DOHH2 (cell line): ENCODE measurements at regions not wholly inside any gene's neighbourhood (a gene's known extent, or its start where the extent isn't known, plus 50 kb on each side); places are given as distances from the start of the nearest gene placed in this dataset.

Source experiments
- H3F3A ChIP-seq: fragments of 200-600 bp; sonication (generic), shearing (Covaris generic); 2 replicates; pipeline ENCODE4 v1.6.0; 2016; ENCODE audit warnings: antibody characterized with exemption, mild to moderate bottlenecking; ENCODE audit not compliant: control insufficient read depth, insufficient read depth
- H3K27ac ChIP-seq: fragments of 200-600 bp; sonication (generic); 2 replicates; pipeline ENCODE4 v1.5.1; 2014; ENCODE audit warnings: low read depth, mild to moderate bottlenecking, low read length, moderate library complexity
- H3K27me3 ChIP-seq: fragments of 200-600 bp; sonication (generic); 2 replicates; pipeline ENCODE4 v1.6.1; 2014; ENCODE audit warnings: mild to moderate bottlenecking, low read length, mixed read lengths; ENCODE audit not compliant: control insufficient read depth
- H3K36me3 ChIP-seq: fragments of 200-600 bp; sonication (generic); 2 replicates; pipeline ENCODE4 v1.6.1; 2014; ENCODE audit warnings: mild to moderate bottlenecking, low read length, moderate library complexity, mixed read lengths; ENCODE audit not compliant: control insufficient read depth
- H3K4me1 ChIP-seq: fragments of 200-600 bp; sonication (generic); 2 replicates; pipeline ENCODE4 v1.6.1; 2014; ENCODE audit warnings: mild to moderate bottlenecking, low read length, mixed read lengths; ENCODE audit not compliant: control insufficient read depth
- H3K4me2 ChIP-seq: fragments of 200-600 bp; sonication (generic); 2 replicates; pipeline ENCODE4 v1.6.0; 2014; ENCODE audit warnings: mild to moderate bottlenecking, low read length, moderate library complexity
- H3K4me3 ChIP-seq: fragments of 200-600 bp; sonication (generic); 2 replicates; pipeline ENCODE4 v1.5.1; 2014; ENCODE audit warnings: mild to moderate bottlenecking, low read length, mixed read lengths
- H3K79me2 ChIP-seq: fragments of 200-600 bp; sonication (generic); 2 replicates; pipeline ENCODE4 v1.6.1; 2014; ENCODE audit warnings: mild to moderate bottlenecking, low read length, mixed read lengths; ENCODE audit not compliant: control insufficient read depth
- H3K9me2 ChIP-seq: fragments of 200-600 bp; sonication (generic); replicated peaks from 2 replicates; pipeline ENCODE4 v1.6.1; 2014; ENCODE audit warnings: mild to moderate bottlenecking, low read length, mixed read lengths; ENCODE audit not compliant: control insufficient read depth
- H3K9me3 ChIP-seq: fragments of 200-600 bp; sonication (generic); 2 replicates; pipeline ENCODE4 v1.6.1; 2014; ENCODE audit warnings: antibody characterized with exemption, low read length, mixed read lengths; ENCODE audit not compliant: control insufficient read depth, insufficient read depth
- H4K20me1 ChIP-seq: fragments of 200-600 bp; sonication (generic); 2 replicates; pipeline ENCODE4 v1.6.0; 2014; ENCODE audit warnings: low read depth, mild to moderate bottlenecking, antibody characterized with exemption, low read length, moderate library complexity; ENCODE audit not compliant: control insufficient read depth, insufficient read depth
- CTCF ChIP-seq: fragments of 200-600 bp; sonication (generic); IDR thresholded peaks from one replicate; pipeline ENCODE4 v1.5.1; 2014; ENCODE audit warnings: antibody characterized with exemption, mild to moderate bottlenecking, low read depth, low read length; ENCODE audit not compliant: poor library complexity, severe bottlenecking
- EZH2phosphoT487 ChIP-seq: fragments of 200-600 bp; sonication (generic); IDR thresholded peaks from 2 replicates; pipeline ENCODE4 v1.6.1; 2017; ENCODE audit warnings: borderline replicate concordance, mild to moderate bottlenecking, antibody characterized with exemption, low read length, moderate library complexity, mixed read lengths

DNA sequence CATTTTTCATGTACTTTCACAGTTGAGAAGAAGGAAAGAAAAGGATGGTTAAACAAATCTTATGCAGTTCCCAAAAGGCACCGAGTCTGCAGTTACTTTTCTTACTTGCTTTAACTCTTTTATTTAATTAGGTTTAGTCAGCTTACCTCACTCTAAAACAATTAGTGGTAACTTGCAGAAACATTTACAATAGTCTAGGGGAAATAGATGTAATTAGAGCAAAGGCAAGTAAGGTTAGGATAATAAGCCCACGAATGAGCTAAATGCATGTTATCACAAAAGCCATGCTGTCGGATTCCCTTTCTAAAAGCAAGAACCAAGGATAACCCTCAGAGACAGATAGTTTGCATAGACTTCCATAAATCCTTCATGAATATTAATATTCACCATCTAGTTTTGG is 82.0 kb upstream of the VCX2 start:
- no peaks in the 10 kb centered on the region for H3K36me3 ChIP-seq
- H3K4me2 ChIP-seq, result no peak overlapping the region
- no peaks in the 10 kb centered on the region for H4K20me1 ChIP-seq
- no peak overlapping the region for H3K27ac ChIP-seq
- no peaks in the 10 kb centered on the region for H3F3A ChIP-seq
- no peaks in the 10 kb centered on the region for H3K79me2 ChIP-seq
- no peaks in the 10 kb centered on the region for H3K9me3 ChIP-seq
- H3K9me2 ChIP-seq, result no peaks in the 10 kb centered on the region
- TF ChIP-seq CTCF (no peak), EZH2phosphoT487 (no peak)
- no peak overlapping the region for H3K4me3 ChIP-seq
- H3K27me3 ChIP-seq, result no peaks in the 10 kb centered on the region
- no peaks in the 10 kb centered on the region for H3K4me1 ChIP-seq

- H3K9me2 ChIP-seq, result no peaks in the 10 kb centered on the region
- H3K4me3 ChIP-seq, result no peak overlapping the region
- no peaks in the 10 kb centered on the region for H3K79me2 ChIP-seq
- no peak overlapping the region for H3K4me2 ChIP-seq
- no peaks in the 10 kb centered on the region for H3K9me3 ChIP-seq
- no peaks in the 10 kb centered on the region for H4K20me1 ChIP-seq
- no peaks in the 10 kb centered on the region for H3F3A ChIP-seq
- TF ChIP-seq EZH2phosphoT487, result no peak
- no peak for TF ChIP-seq CTCF
- H3K27me3 ChIP-seq, result no peaks in the 10 kb centered on the region
- no peak overlapping the region for H3K27ac ChIP-seq
- H3K36me3 ChIP-seq, result no peaks in the 10 kb centered on the region
- no peaks in the 10 kb centered on the region for H3K4me1 ChIP-seq
Measured at GRCh38 chrX:8254401-8254800, 83.3 kb upstream of the VCX2 start.

GRCh38 chrX:8272821-8273220 is 101.8 kb upstream of the VCX2 start:
- no peaks in the 10 kb centered on the region for H3K9me3 ChIP-seq
- TF ChIP-seq CTCF (no peak), EZH2phosphoT487 (no peak)
- no peaks in the 10 kb centered on the region for H3K9me2 ChIP-seq
- no peaks in the 10 kb centered on the region for H3K4me1 ChIP-seq
- no peaks in the 10 kb centered on the region for H3F3A ChIP-seq
- no peak overlapping the region for H3K27ac ChIP-seq
- no peak overlapping the region for H3K4me2 ChIP-seq
- no peaks in the 10 kb centered on the region for H3K79me2 ChIP-seq
- H3K4me3 ChIP-seq, result no peak overlapping the region
- H4K20me1 ChIP-seq, result no peaks in the 10 kb centered on the region
- no peaks in the 10 kb centered on the region for H3K27me3 ChIP-seq
- H3K36me3 ChIP-seq, result no peaks in the 10 kb centered on the region

DNA sequence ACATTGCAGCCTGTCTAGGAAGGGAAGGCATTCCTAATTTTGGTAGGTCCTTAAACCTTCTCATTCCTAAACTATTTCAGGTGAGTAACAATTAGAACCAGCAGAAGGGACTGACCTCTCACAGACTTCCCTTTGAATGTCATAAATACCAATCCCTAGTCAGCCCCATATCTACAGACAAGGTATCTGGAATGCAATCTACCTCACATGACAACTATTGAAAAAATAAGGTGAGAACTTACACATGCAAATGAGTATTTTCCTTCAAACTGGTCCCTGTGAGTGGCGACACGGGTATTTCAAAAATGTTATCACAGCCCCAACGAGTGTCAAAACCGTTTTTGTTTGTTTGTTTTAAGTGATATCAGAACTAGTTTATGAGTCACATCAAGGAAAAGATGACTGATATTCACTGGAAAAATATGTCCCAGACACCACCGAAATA is 102.4 kb upstream of the VCX2 start:
- no peaks in the 10 kb centered on the region for H3F3A ChIP-seq
- no peaks in the 10 kb centered on the region for H3K4me1 ChIP-seq
- no peaks in the 10 kb centered on the region for H3K79me2 ChIP-seq
- no peaks in the 10 kb centered on the region for H3K9me2 ChIP-seq
- H3K4me2 ChIP-seq, result no peak overlapping the region
- no peaks in the 10 kb centered on the region for H3K9me3 ChIP-seq
- no peaks in the 10 kb centered on the region for H3K36me3 ChIP-seq
- no peak overlapping the region for H3K27ac ChIP-seq
- TF ChIP-seq EZH2phosphoT487, result no peak
- TF ChIP-seq CTCF, result no peak
- no peaks in the 10 kb centered on the region for H4K20me1 ChIP-seq
- H3K4me3 ChIP-seq, result no peak overlapping the region
- no peaks in the 10 kb centered on the region for H3K27me3 ChIP-seq
